H9 (cell line): ENCODE measurements at regions not wholly inside any gene's neighbourhood (a gene's known extent, or its start where the extent isn't known, plus 50 kb on each side); places are given as distances from the start of the nearest gene placed in this dataset.

ENCODE experiments used
- DNase-seq: peaks from one replicate; pipeline ENCODE4 v3.0.0-alpha.2; 2017
- H2AFZ ChIP-seq: one replicate; pipeline ENCODE4 v1.6.1; 2013; ENCODE audit warnings: mild to moderate bottlenecking, low read length, control low read depth, moderate library complexity
- H2AK5ac ChIP-seq: 2 replicates; pipeline ENCODE4 v1.6.1; 2013; ENCODE audit warnings: low read length, control low read depth, mixed read lengths; ENCODE audit not compliant: insufficient read length
- H2BK120ac ChIP-seq: one replicate; pipeline ENCODE4 v1.6.1; 2013; ENCODE audit warnings: low read depth, mild to moderate bottlenecking, low read length, control low read depth, inconsistent platforms; ENCODE audit not compliant: poor library complexity, severe bottlenecking
- H2BK12ac ChIP-seq: 2 replicates; pipeline ENCODE4 v1.6.1; 2013; ENCODE audit warnings: low read length, control low read depth, mixed read lengths, low read depth; ENCODE audit not compliant: insufficient read length
- H2BK15ac ChIP-seq: 2 replicates; pipeline ENCODE4 v1.6.1; 2013; ENCODE audit warnings: low read depth, low read length, control low read depth
- H2BK20ac ChIP-seq: one replicate; pipeline ENCODE4 v1.6.1; 2013; ENCODE audit warnings: low read depth, mild to moderate bottlenecking, low read length, control low read depth, inconsistent platforms; ENCODE audit not compliant: poor library complexity, severe bottlenecking
- H2BK5ac ChIP-seq: 2 replicates; pipeline ENCODE4 v1.6.1; 2013; ENCODE audit warnings: low read length, control low read depth, mixed read lengths; ENCODE audit not compliant: insufficient read length
- H3K14ac ChIP-seq: 2 replicates; pipeline ENCODE4 v1.6.1; 2013; ENCODE audit warnings: low read length, control low read depth; ENCODE audit not compliant: insufficient read depth
- H3K18ac ChIP-seq: 2 replicates; pipeline ENCODE4 v1.6.1; 2013; ENCODE audit warnings: low read depth, mild to moderate bottlenecking, mixed read lengths, low read length, control low read depth; ENCODE audit not compliant: insufficient read length
- H3K23ac ChIP-seq: 2 replicates; pipeline ENCODE4 v1.6.1; 2013; ENCODE audit warnings: low read length, control low read depth, mixed read lengths, low read depth; ENCODE audit not compliant: insufficient read length
- H3K23me2 ChIP-seq: 2 replicates; pipeline ENCODE4 v1.6.1; 2013; ENCODE audit warnings: low read depth, mild to moderate bottlenecking, mixed read lengths, low read length, control low read depth; ENCODE audit not compliant: insufficient read length, poor library complexity, severe bottlenecking
- H3K27ac ChIP-seq: 2 replicates; pipeline ENCODE4 v1.5.1; 2013; ENCODE audit warnings: low read length, control low read depth, mixed read lengths, low read depth; ENCODE audit not compliant: insufficient read length
- H3K27me3 ChIP-seq: 2 replicates; pipeline ENCODE4 v1.6.1; 2013; ENCODE audit warnings: low read length, control low read depth, inconsistent platforms; ENCODE audit not compliant: insufficient read depth
- H3K4ac ChIP-seq: 2 replicates; pipeline ENCODE4 v1.6.1; 2013; ENCODE audit warnings: low read depth, mild to moderate bottlenecking, control low read depth, inconsistent platforms, low read length, moderate library complexity
- H3K4me1 ChIP-seq: 2 replicates; pipeline ENCODE4 v1.6.1; 2013; ENCODE audit warnings: low read length, control low read depth, inconsistent platforms; ENCODE audit not compliant: insufficient read depth
- H3K4me2 ChIP-seq: 2 replicates; pipeline ENCODE4 v1.6.1; 2013; ENCODE audit warnings: low read length, control low read depth, mixed read lengths; ENCODE audit not compliant: insufficient read length, insufficient read depth
- H3K56ac ChIP-seq: 2 replicates; pipeline ENCODE4 v1.6.1; 2013; ENCODE audit warnings: low read depth, mild to moderate bottlenecking, mixed read lengths, low read length, control low read depth; ENCODE audit not compliant: insufficient read length
- H3K79me1 ChIP-seq: 2 replicates; pipeline ENCODE4 v1.6.1; 2013; ENCODE audit warnings: low read depth, mild to moderate bottlenecking, moderate library complexity, low read length, control low read depth, inconsistent platforms; ENCODE audit not compliant: insufficient read depth, poor library complexity, severe bottlenecking
- H3K79me2 ChIP-seq: 2 replicates; pipeline ENCODE4 v1.6.1; 2013; ENCODE audit warnings: low read length, control low read depth, inconsistent platforms; ENCODE audit not compliant: insufficient read depth
- H3K9ac ChIP-seq: 2 replicates; pipeline ENCODE4 v1.6.1; 2013; ENCODE audit warnings: low read length, control low read depth, mixed read lengths; ENCODE audit not compliant: insufficient read length; ENCODE audit errors: extremely low read depth
- H3K9me3 ChIP-seq: one replicate; pipeline ENCODE4 v1.6.1; 2013; ENCODE audit warnings: low read depth, low read length, inconsistent platforms; ENCODE audit not compliant: control insufficient read depth
- H3T11ph ChIP-seq: one replicate; pipeline ENCODE4 v1.6.1; 2013; ENCODE audit warnings: mild to moderate bottlenecking, low read length, control low read depth, inconsistent platforms
- H4K20me1 ChIP-seq: one replicate; pipeline ENCODE4 v1.6.1; 2013; ENCODE audit not compliant: control insufficient read depth, insufficient read length, insufficient read depth
- H4K5ac ChIP-seq: 2 replicates; pipeline ENCODE4 v1.6.1; 2013; ENCODE audit warnings: low read depth, mild to moderate bottlenecking, mixed read lengths, low read length, control low read depth; ENCODE audit not compliant: insufficient read length
- H4K8ac ChIP-seq: replicated peaks from 2 replicates; pipeline ENCODE4 v1.6.1; 2013; ENCODE audit warnings: low read length, control low read depth, mixed read lengths, low read depth; ENCODE audit not compliant: insufficient read length
- H4K91ac ChIP-seq: 2 replicates; pipeline ENCODE4 v1.6.1; 2013; ENCODE audit warnings: low read depth, mild to moderate bottlenecking, moderate library complexity, mixed read lengths, low read length, control low read depth; ENCODE audit not compliant: insufficient read length
- H3K27ac Mint-ChIP-seq, 3 experiments: 2 replicates in 2 of 3; 3 replicates in 1 of 3; pipeline ENCODE4 v1.8.0; 2020 to 2021; ENCODE audit warnings: mixed read lengths in 3 of 3, mild to moderate bottlenecking in 1 of 3, moderate library complexity in 1 of 3
- H3K27me3 Mint-ChIP-seq: 2 replicates; pipeline ENCODE4 v1.8.0; 2021; ENCODE audit warnings: low read depth, mild to moderate bottlenecking, moderate library complexity, mixed read lengths
- H3K36me3 Mint-ChIP-seq, 3 experiments: 2 replicates in 2 of 3; 3 replicates in 1 of 3; pipeline ENCODE4 v1.8.0; 2020 to 2021; ENCODE audit warnings: low read depth in 3 of 3, mixed read lengths in 3 of 3; ENCODE audit not compliant: insufficient read depth in 1 of 3
- H3K4me1 Mint-ChIP-seq, 2 experiments: 2 replicates each; pipeline ENCODE4 v1.8.0; 2020; ENCODE audit warnings: mixed read lengths in 2 of 2
- H3K4me3 Mint-ChIP-seq, 2 experiments: 2 replicates in 1 of 2; 3 replicates in 1 of 2; pipeline ENCODE4 v1.8.0; 2020 to 2021; ENCODE audit warnings: mild to moderate bottlenecking in 2 of 2, mixed read lengths in 2 of 2, moderate library complexity in 1 of 2
- H3K9me3 Mint-ChIP-seq, 2 experiments: 2 replicates in 1 of 2; 3 replicates in 1 of 2; pipeline ENCODE4 v1.8.0; 2020; ENCODE audit warnings: mild to moderate bottlenecking in 2 of 2, mixed read lengths in 2 of 2, moderate library complexity in 1 of 2
- CTCF ChIP-seq: fragments of 200-600 bp; sonication (generic); conservative IDR thresholded peaks from 3 replicates; pipeline ENCODE4 v1.8.0; 2021; ENCODE audit warnings: antibody characterized with exemption, mild to moderate bottlenecking
- WGBS: extraction: QIAGEN DNeasy Blood & Tissue Kit; methylation state at CpG from one replicate; pipeline ENCODE4 v1.1.7; 2013; ENCODE audit warnings: missing lambda C conversion rate, low lambda C conversion rate, mixed read lengths; ENCODE audit not compliant: insufficient read length; ENCODE audit errors: extremely low coverage; 5-methylcytosine and 5-hydroxymethylcytosine counted together

GRCh38 chr13:78881054-78881453 lies 222.1 kb upstream of the OBI1 start:
- H3K27ac Mint-ChIP-seq, result no peak overlapping the region; a peak in 1 of 7 replicates
- TF ChIP-seq CTCF, result no peak
- H3K79me1 ChIP-seq, result no peaks in the 10 kb centered on the region
- no peak overlapping the region for H2AFZ ChIP-seq
- H3K4me1 Mint-ChIP-seq, result peaks cover 0 to 5% of the 10 kb centered on the region in 2 experiments
- H3K4me2 ChIP-seq, result no peak overlapping the region
- H2BK15ac ChIP-seq, result no peak overlapping the region
- H4K91ac ChIP-seq, result no peak overlapping the region
- H3K36me3 Mint-ChIP-seq, result no peaks in the 10 kb centered on the region
- H3K14ac ChIP-seq, result no peak overlapping the region
- no peak overlapping the region for H2BK20ac ChIP-seq
- no peak overlapping the region for H2BK5ac ChIP-seq
- no peaks in the 10 kb centered on the region for H3K9me3 ChIP-seq
- H4K20me1 ChIP-seq, result no peaks in the 10 kb centered on the region
- H3K9me3 Mint-ChIP-seq, result peaks cover 0 to 7% of the 10 kb centered on the region in 2 experiments; a peak in 2 of 5 replicates
- H3K79me2 ChIP-seq, result no peaks in the 10 kb centered on the region
- H3K27ac ChIP-seq, result no peak overlapping the region
- no peak overlapping the region for H3K18ac ChIP-seq
- H3K27me3 ChIP-seq, result no peaks in the 10 kb centered on the region
- WGBS, result no CpG with 5 or more reads among the region's 3 CpGs
- no peaks in the 10 kb centered on the region for H3K23me2 ChIP-seq
- H3K56ac ChIP-seq, result no peak overlapping the region
- no peak overlapping the region for H4K5ac ChIP-seq
- H3K9ac ChIP-seq, result no peak overlapping the region
- H3K4ac ChIP-seq, result no peak overlapping the region
- no peak for DNase-seq
- H2BK12ac ChIP-seq, result no peak overlapping the region
- no peak overlapping the region for H2AK5ac ChIP-seq
- no peak overlapping the region for H3T11ph ChIP-seq
- H2BK120ac ChIP-seq, result no peak overlapping the region
- H4K8ac ChIP-seq, result no peak overlapping the region
- no peak overlapping the region for H3K23ac ChIP-seq
- no peaks in the 10 kb centered on the region for H3K4me1 ChIP-seq
- H3K27me3 Mint-ChIP-seq, result no peaks in the 10 kb centered on the region
- no peak overlapping the region for H3K4me3 Mint-ChIP-seq
